ENCODE measurements at regions not wholly inside any gene's neighbourhood (a gene's known extent, or its start where the extent isn't known, plus 50 kb on each side); places are given as distances from the start of the nearest gene placed in this dataset.

DNA sequence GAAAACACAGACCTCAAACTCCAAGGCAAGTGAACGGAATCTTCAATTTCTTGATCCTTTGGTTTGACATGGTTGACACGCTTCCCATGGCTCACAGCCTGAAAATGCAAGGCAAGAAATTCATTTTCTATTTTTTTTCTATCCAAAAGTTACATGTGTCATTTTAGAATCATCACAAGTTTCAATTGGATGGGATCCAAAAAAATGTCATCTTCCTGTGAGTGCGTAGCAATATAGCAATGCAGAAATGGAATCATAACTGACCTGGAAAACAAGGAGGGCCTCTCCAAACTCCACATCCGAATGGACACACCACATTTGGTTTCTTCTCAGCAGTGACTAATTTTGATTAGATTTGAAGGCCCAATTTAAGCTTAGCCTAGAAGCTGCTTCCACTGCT lies 175.8 kb upstream of the ATP11B start:
- DNase-seq (ENCODE audit: low spot score) = no peak
- H3K27ac ChIP-seq (ENCODE audit: low read depth, low read length, poor library complexity, severe bottlenecking) = no peak overlapping the region
- ChIA-PET POLR2A (interaction anchor here (0.6 to 1.4 kb wide), 5 partner anchors 17 to 653 kb away, joined by 3 to 6 read pairs (median 3); no protein-coding TSS in a partner anchor), CTCF (ENCODE audit: unreplicated experiment) (interaction anchor here (1.6 kb wide), 1 partner anchor 66 kb away, joined by 4 read pairs; no protein-coding TSS in a partner anchor)
- BruUV-seq (replicated peaks) = no TSS peak
- H3K4me2 ChIP-seq (ENCODE audit: low read length) = 0 out of 2 replicates have a peak overlapping the region, but pooled peaks have one; percentile 15
- H2AFZ ChIP-seq (ENCODE audit: low read length) = peak overlapping the region; percentile 71; the same call in 1 of the 2 replicates
- H4K20me1 ChIP-seq (ENCODE audit: insufficient read depth, low read length) = no peaks in the 10 kb centered on the region
- TF ChIP-seq, protein P1, sequence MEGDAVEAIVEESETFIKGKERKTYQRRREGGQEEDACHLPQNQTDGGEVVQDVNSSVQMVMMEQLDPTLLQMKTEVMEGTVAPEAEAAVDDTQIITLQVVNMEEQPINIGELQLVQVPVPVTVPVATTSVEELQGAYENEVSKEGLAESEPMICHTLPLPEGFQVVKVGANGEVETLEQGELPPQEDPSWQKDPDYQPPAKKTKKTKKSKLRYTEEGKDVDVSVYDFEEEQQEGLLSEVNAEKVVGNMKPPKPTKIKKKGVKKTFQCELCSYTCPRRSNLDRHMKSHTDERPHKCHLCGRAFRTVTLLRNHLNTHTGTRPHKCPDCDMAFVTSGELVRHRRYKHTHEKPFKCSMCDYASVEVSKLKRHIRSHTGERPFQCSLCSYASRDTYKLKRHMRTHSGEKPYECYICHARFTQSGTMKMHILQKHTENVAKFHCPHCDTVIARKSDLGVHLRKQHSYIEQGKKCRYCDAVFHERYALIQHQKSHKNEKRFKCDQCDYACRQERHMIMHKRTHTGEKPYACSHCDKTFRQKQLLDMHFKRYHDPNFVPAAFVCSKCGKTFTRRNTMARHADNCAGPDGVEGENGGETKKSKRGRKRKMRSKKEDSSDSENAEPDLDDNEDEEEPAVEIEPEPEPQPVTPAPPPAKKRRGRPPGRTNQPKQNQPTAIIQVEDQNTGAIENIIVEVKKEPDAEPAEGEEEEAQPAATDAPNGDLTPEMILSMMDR (conservative IDR thresholded peaks at IDR 0.05; ENCODE audit: low read length) = no peak
- TF ChIP-seq EZH2phosphoT487 (IDR thresholded peaks at IDR 0.05; ENCODE audit: borderline replicate concordance, low read depth, low read length) = no peak
- no peaks in the 10 kb centered on the region for H3K79me2 ChIP-seq (ENCODE audit: insufficient read depth, low read depth, low read length)
- no peak overlapping the region for H3K4me3 ChIP-seq (ENCODE audit: low read depth, low read length, poor library complexity, severe bottlenecking)
- intact Hi-C loops (cut with micrococcal nuclease; ENCODE audit: unreplicated experiment) = loop anchor here (5.0 to 10.0 kb wide), 5 partner anchors 225 to 1413 kb away; no protein-coding TSS in a partner anchor
- no peaks in the 10 kb centered on the region for H3K36me3 ChIP-seq (ENCODE audit: insufficient read depth, low read length)
- H3K4me1 ChIP-seq (ENCODE audit: insufficient read depth, low read length, poor library complexity, severe bottlenecking) = peaks cover 25% of the 10 kb centered on the region
- no peaks in the 10 kb centered on the region for H3K9me2 ChIP-seq (ENCODE audit: insufficient read depth, low read length)
- H3K9me3 ChIP-seq (ENCODE audit: low read length) = no peaks in the 10 kb centered on the region

DNA sequence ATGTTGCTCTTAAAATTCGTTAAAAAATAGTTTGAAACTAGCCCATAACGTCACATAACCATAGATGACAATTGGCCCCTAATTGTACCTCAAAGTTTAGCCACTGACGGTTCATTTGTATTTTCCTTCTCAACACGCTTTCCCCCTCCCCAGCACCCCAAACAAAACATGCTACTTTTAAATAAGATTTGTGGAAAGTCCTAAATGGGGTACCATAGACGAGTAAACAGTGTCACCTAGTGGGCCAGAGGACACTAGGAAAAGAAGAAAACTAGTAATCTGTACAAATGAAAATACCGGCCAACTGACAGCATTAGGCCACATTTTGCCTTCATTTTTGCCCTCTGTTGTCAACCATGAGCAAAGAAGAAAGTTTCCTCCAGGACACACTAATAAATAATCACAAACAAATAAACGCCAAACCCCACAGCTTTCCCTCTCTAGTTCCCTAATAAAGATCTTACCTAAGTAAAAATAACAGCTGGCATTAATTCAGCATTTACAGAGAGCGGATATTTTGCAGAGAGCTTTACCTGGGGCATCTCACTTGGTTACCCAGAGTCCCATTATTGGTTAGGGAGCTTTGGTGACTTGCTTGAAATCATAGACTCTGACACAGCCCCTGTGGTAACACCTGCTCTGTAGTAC lies 175.1 kb upstream of the ATP11B start:
- DNase-seq (ENCODE audit: low spot score) = peak; percentile 77
- Histone ChIP-seq H3K9me2 (ENCODE audit: insufficient read depth, low read length) (no peaks in the 10 kb centered on the region), H3K4me3 (ENCODE audit: low read depth, low read length, poor library complexity, severe bottlenecking) (no peak overlapping the region), H3K4me2 (ENCODE audit: low read length) (0 out of 2 replicates have a peak overlapping the region, but pooled peaks have one; percentile 15), H3K4me1 (ENCODE audit: insufficient read depth, low read length, poor library complexity, severe bottlenecking) (peaks cover 25% of the 10 kb centered on the region), H3K79me2 (ENCODE audit: insufficient read depth, low read depth, low read length) (no peaks in the 10 kb centered on the region), H3K9me3 (ENCODE audit: low read length) (no peaks in the 10 kb centered on the region), H3K27ac (ENCODE audit: low read depth, low read length, poor library complexity, severe bottlenecking) (no peak overlapping the region), H3K36me3 (ENCODE audit: insufficient read depth, low read length) (no peaks in the 10 kb centered on the region), H2AFZ (ENCODE audit: low read length) (peak overlapping the region; percentile 71), H4K20me1 (ENCODE audit: insufficient read depth, low read length) (no peaks in the 10 kb centered on the region)
- BruUV-seq (replicated peaks) = no TSS peak
- intact Hi-C loops (cut with micrococcal nuclease; ENCODE audit: unreplicated experiment) = loop anchor here (1.0 to 10.0 kb wide), 7 partner anchors 65 to 1413 kb away; no protein-coding TSS in a partner anchor
- POLR2A ChIA-PET = no interaction called here
- TF ChIP-seq EZH2phosphoT487 (IDR thresholded peaks at IDR 0.05; ENCODE audit: borderline replicate concordance, low read depth, low read length) = no peak
- TF ChIP-seq, protein P1 (conservative IDR thresholded peaks at IDR 0.05; ENCODE audit: low read length) = peak; percentile 96
- CTCF ChIA-PET (ENCODE audit: unreplicated experiment) = interaction anchor here (1.6 kb wide), 1 partner anchor 66 kb away, joined by 4 read pairs; no protein-coding TSS in a partner anchor
